Loucy (cell line): ENCODE measurements at regions not wholly inside any gene's neighbourhood (a gene's known extent, or its start where the extent isn't known, plus 50 kb on each side); places are given as distances from the start of the nearest gene placed in this dataset.

Experiments used
- H2AFZ ChIP-seq: fragments of 200-600 bp; sonication (generic); 2 replicates; pipeline ENCODE4 v1.6.0; 2016; ENCODE audit warnings: antibody characterized with exemption, mild to moderate bottlenecking, low read length, moderate library complexity
- H3F3A ChIP-seq: fragments of 200-600 bp; 2 replicates; pipeline ENCODE4 v1.6.0; 2016; ENCODE audit warnings: antibody characterized with exemption, low read depth, mild to moderate bottlenecking
- H3K27me3 ChIP-seq: fragments of 200-600 bp; sonication (generic); 2 replicates; pipeline ENCODE4 v1.6.1; 2014; ENCODE audit warnings: low read length, mild to moderate bottlenecking; ENCODE audit not compliant: insufficient read depth, poor library complexity, severe bottlenecking
- H3K36me3 ChIP-seq: fragments of 200-600 bp; sonication (generic); 2 replicates; pipeline ENCODE4 v1.6.1; 2016; ENCODE audit warnings: low read length; ENCODE audit not compliant: insufficient read depth
- H3K4me1 ChIP-seq: fragments of 200-600 bp; sonication (generic); 2 replicates; pipeline ENCODE4 v1.5.1; 2014; ENCODE audit warnings: low read length, mild to moderate bottlenecking; ENCODE audit not compliant: insufficient read depth, poor library complexity, severe bottlenecking
- H3K4me2 ChIP-seq: fragments of 200-600 bp; sonication (generic); 2 replicates; pipeline ENCODE4 v1.6.0; 2014; ENCODE audit warnings: antibody characterized with exemption, low read length, low read depth, mild to moderate bottlenecking; ENCODE audit not compliant: poor library complexity, severe bottlenecking
- H3K4me3 ChIP-seq: fragments of 200-600 bp; sonication (generic); 2 replicates; pipeline ENCODE4 v1.5.1; 2014; ENCODE audit warnings: low read length, mild to moderate bottlenecking, mixed read lengths; ENCODE audit not compliant: poor library complexity, severe bottlenecking
- H3K79me2 ChIP-seq: fragments of 200-600 bp; sonication (generic); 2 replicates; pipeline ENCODE4 v1.6.1; 2014; ENCODE audit warnings: low read length; ENCODE audit not compliant: insufficient read depth
- H3K9ac ChIP-seq: fragments of 200-600 bp; sonication (generic); 2 replicates; pipeline ENCODE4 v1.6.0; 2014; ENCODE audit warnings: mild to moderate bottlenecking, low read depth, low read length, moderate library complexity; ENCODE audit not compliant: poor library complexity, severe bottlenecking
- H3K9me2 ChIP-seq: fragments of 200-600 bp; sonication (generic); replicated peaks from 2 replicates; pipeline ENCODE4 v1.6.1; 2016; ENCODE audit warnings: low read depth, low read length, mixed read lengths
- H3K9me3 ChIP-seq: fragments of 200-600 bp; sonication (generic); 2 replicates; pipeline ENCODE4 v1.6.1; 2014; ENCODE audit warnings: mild to moderate bottlenecking, antibody characterized with exemption, low read length, low read depth; ENCODE audit not compliant: insufficient read depth
- H4K20me1 ChIP-seq: fragments of 200-600 bp; sonication (generic); 2 replicates; pipeline ENCODE4 v1.6.0; 2014; ENCODE audit warnings: antibody characterized with exemption, low read length, mild to moderate bottlenecking; ENCODE audit not compliant: insufficient read depth, poor library complexity, severe bottlenecking
- CTCF ChIP-seq: fragments of 200-600 bp; sonication (generic); conservative IDR thresholded peaks from 2 replicates; pipeline ENCODE4 v1.5.1; 2014; ENCODE audit warnings: mild to moderate bottlenecking, antibody characterized with exemption, low read length
- EZH2phosphoT487 ChIP-seq: fragments of 200-600 bp; IDR thresholded peaks from 2 replicates; pipeline ENCODE4 v1.6.1; 2018; ENCODE audit warnings: antibody characterized with exemption, mild to moderate bottlenecking, moderate library complexity, borderline replicate concordance

GRCh38 chr20:41938353-41938752 is 320.2 kb upstream of the CHD6 start:
- no peaks in the 10 kb centered on the region for H3K4me1 ChIP-seq
- no peak for TF ChIP-seq CTCF
- TF ChIP-seq EZH2phosphoT487: no peak

GRCh38 chr20:41935259-41935791 is 317.1 kb upstream of the CHD6 start:
- no peak overlapping the region for H3K9ac ChIP-seq
- H3K79me2 ChIP-seq: no peaks in the 10 kb centered on the region
- no peak overlapping the region for H3K4me2 ChIP-seq
- no peaks in the 10 kb centered on the region for H4K20me1 ChIP-seq
- H3K4me1 ChIP-seq: no peaks in the 10 kb centered on the region
- no peaks in the 10 kb centered on the region for H3K27me3 ChIP-seq
- no peaks in the 10 kb centered on the region for H3K9me3 ChIP-seq
- H2AFZ ChIP-seq: no peak overlapping the region
- H3K4me3 ChIP-seq: no peak overlapping the region
- no peaks in the 10 kb centered on the region for H3K9me2 ChIP-seq
- H3K36me3 ChIP-seq: no peaks in the 10 kb centered on the region
- TF ChIP-seq EZH2phosphoT487: no peak
- TF ChIP-seq CTCF: no peak
- no peaks in the 10 kb centered on the region for H3F3A ChIP-seq

More at GRCh38 chr20:41938353-41938752, 320.2 kb upstream of the CHD6 start:
- no peak overlapping the region for H3K4me3 ChIP-seq
- no peaks in the 10 kb centered on the region for H3K79me2 ChIP-seq
- no peaks in the 10 kb centered on the region for H4K20me1 ChIP-seq
- no peak overlapping the region for H2AFZ ChIP-seq
- no peaks in the 10 kb centered on the region for H3F3A ChIP-seq
- no peaks in the 10 kb centered on the region for H3K36me3 ChIP-seq
- H3K9ac ChIP-seq: no peak overlapping the region
- H3K27me3 ChIP-seq: no peaks in the 10 kb centered on the region
- no peaks in the 10 kb centered on the region for H3K9me2 ChIP-seq
- no peak overlapping the region for H3K4me2 ChIP-seq
- no peaks in the 10 kb centered on the region for H3K9me3 ChIP-seq

- Histone ChIP-seq H3K9me3 (no peaks in the 10 kb centered on the region), H2AFZ (no peak overlapping the region), H3K79me2 (no peaks in the 10 kb centered on the region), H3F3A (no peaks in the 10 kb centered on the region), H3K4me3 (no peak overlapping the region), H3K36me3 (no peaks in the 10 kb centered on the region), H3K27me3 (no peaks in the 10 kb centered on the region), H3K9me2 (no peaks in the 10 kb centered on the region), H3K9ac (no peak overlapping the region), H3K4me1 (no peaks in the 10 kb centered on the region), H4K20me1 (no peaks in the 10 kb centered on the region), H3K4me2 (no peak overlapping the region)
- TF ChIP-seq EZH2phosphoT487 (no peak), CTCF (no peak)
Measured at GRCh38 chr20:41932431-41932830, 314.3 kb upstream of the CHD6 start.
